T-helper 1 cell treated with Interleukin-12 subunit alpha and Interleukin-12 subunit beta and Interleukin-4 antibody, amounts not matched to agents 30 μg/mL and 1 μg/mL, for 36 hours (primary cell): ENCODE measurements at regions not wholly inside any gene's neighbourhood (a gene's known extent, or its start where the extent isn't known, plus 50 kb on each side); places are given as distances from the start of the nearest gene placed in this dataset.
"Not testable (repeated sequence)": the region's sequence is repeated elsewhere in the genome, so short reads cannot be mapped to it uniquely, and the experiment has no call there.

Experiments used
- H3K27ac Mint-ChIP-seq: one replicate; pipeline ENCODE4 v1.8.0; 2021; ENCODE audit warnings: mild to moderate bottlenecking, mixed read lengths
- H3K27me3 Mint-ChIP-seq: one replicate; pipeline ENCODE4 v1.8.0; 2021; ENCODE audit warnings: low read depth, mixed read lengths
- H3K36me3 Mint-ChIP-seq: one replicate; pipeline ENCODE4 v1.8.0; 2021; ENCODE audit warnings: low read depth, mixed read lengths
- H3K4me1 Mint-ChIP-seq: one replicate; pipeline ENCODE4 v1.8.0; 2021; ENCODE audit warnings: low read depth, mixed read lengths
- H3K4me3 Mint-ChIP-seq: one replicate; pipeline ENCODE4 v1.8.0; 2021; ENCODE audit warnings: mild to moderate bottlenecking, moderate library complexity, mixed read lengths
- H3K9me3 Mint-ChIP-seq: one replicate; pipeline ENCODE4 v1.8.0; 2021; ENCODE audit warnings: mixed read lengths

- Mint-ChIP-seq H3K4me1 (no peaks in the 10 kb centered on the region), H3K27me3 (no peaks in the 10 kb centered on the region), H3K36me3 (no peaks in the 10 kb centered on the region), H3K27ac (no peak overlapping the region), H3K4me3 (no peak overlapping the region), H3K9me3 (no peaks in the 10 kb centered on the region)
Measured at GRCh38 chr2:194526121-194526520, 1130.9 kb upstream of the SLC39A10 start.

- H3K4me1 Mint-ChIP-seq = no peaks in the 10 kb centered on the region
- H3K36me3 Mint-ChIP-seq = no peaks in the 10 kb centered on the region
- no peaks in the 10 kb centered on the region for H3K9me3 Mint-ChIP-seq
- no peaks in the 10 kb centered on the region for H3K27me3 Mint-ChIP-seq
- H3K27ac Mint-ChIP-seq = no peak overlapping the region
- H3K4me3 Mint-ChIP-seq = no peak overlapping the region
Measured at GRCh38 chr2:194514281-194514680, 1142.7 kb upstream of the SLC39A10 start.

GRCh38 chr2:194511070-194511469, 1146.0 kb upstream of the SLC39A10 start:
- H3K36me3 Mint-ChIP-seq = not testable (repeated sequence)

GRCh38 chr2:194504876-194505275, 1152.2 kb upstream of the SLC39A10 start:
- H3K36me3 Mint-ChIP-seq, H3K9me3 Mint-ChIP-seq, H3K4me1 Mint-ChIP-seq, H3K27ac Mint-ChIP-seq, H3K4me3 Mint-ChIP-seq, H3K27me3 Mint-ChIP-seq: not testable (repeated sequence)

More at GRCh38 chr2:194511070-194511469, 1146.0 kb upstream of the SLC39A10 start:
- H3K4me3 Mint-ChIP-seq, H3K4me1 Mint-ChIP-seq, H3K27ac Mint-ChIP-seq, H3K9me3 Mint-ChIP-seq, H3K27me3 Mint-ChIP-seq: not testable (repeated sequence)

- no peak overlapping the region for H3K4me3 Mint-ChIP-seq
- no peaks in the 10 kb centered on the region for H3K36me3 Mint-ChIP-seq
- no peaks in the 10 kb centered on the region for H3K27me3 Mint-ChIP-seq
- H3K4me1 Mint-ChIP-seq = no peaks in the 10 kb centered on the region
- no peak overlapping the region for H3K27ac Mint-ChIP-seq
- no peaks in the 10 kb centered on the region for H3K9me3 Mint-ChIP-seq
Measured at GRCh38 chr2:194495046-194495445, 1162.0 kb upstream of the SLC39A10 start.

GRCh38 chr2:194494401-194494800, 1162.6 kb upstream of the SLC39A10 start:
- Mint-ChIP-seq H3K27ac (no peak overlapping the region), H3K9me3 (no peaks in the 10 kb centered on the region), H3K4me3 (no peak overlapping the region), H3K27me3 (no peaks in the 10 kb centered on the region), H3K36me3 (no peaks in the 10 kb centered on the region), H3K4me1 (no peaks in the 10 kb centered on the region)

GRCh38 chr2:194491409-194492115, 1165.5 kb upstream of the SLC39A10 start:
- H3K4me3 Mint-ChIP-seq = no peak overlapping the region
- H3K4me1 Mint-ChIP-seq = no peaks in the 10 kb centered on the region
- H3K27ac Mint-ChIP-seq = no peak overlapping the region
- H3K36me3 Mint-ChIP-seq = no peaks in the 10 kb centered on the region
- no peaks in the 10 kb centered on the region for H3K27me3 Mint-ChIP-seq
- H3K9me3 Mint-ChIP-seq = no peaks in the 10 kb centered on the region

GRCh38 chr2:194486326-194486725, 1170.7 kb upstream of the SLC39A10 start:
- Mint-ChIP-seq H3K36me3 (no peaks in the 10 kb centered on the region), H3K27me3 (no peaks in the 10 kb centered on the region), H3K27ac (no peak overlapping the region), H3K4me3 (no peak overlapping the region), H3K9me3 (no peaks in the 10 kb centered on the region), H3K4me1 (no peaks in the 10 kb centered on the region)

- Mint-ChIP-seq H3K4me1 (no peaks in the 10 kb centered on the region), H3K27me3 (no peaks in the 10 kb centered on the region), H3K9me3 (no peaks in the 10 kb centered on the region), H3K36me3 (no peaks in the 10 kb centered on the region), H3K4me3 (no peak overlapping the region), H3K27ac (no peak overlapping the region)
Measured at GRCh38 chr2:194483041-194483440, 1174.0 kb upstream of the SLC39A10 start.

GRCh38 chr2:194465641-194466040, 1191.4 kb upstream of the SLC39A10 start:
- Mint-ChIP-seq H3K36me3 (no peaks in the 10 kb centered on the region), H3K4me1 (no peaks in the 10 kb centered on the region), H3K9me3 (no peaks in the 10 kb centered on the region), H3K27me3 (no peaks in the 10 kb centered on the region), H3K27ac (no peak overlapping the region), H3K4me3 (no peak overlapping the region)

GRCh38 chr2:194464964-194465638, 1191.9 kb upstream of the SLC39A10 start:
- Mint-ChIP-seq H3K27ac (no peak overlapping the region), H3K4me3 (no peak overlapping the region), H3K27me3 (no peaks in the 10 kb centered on the region), H3K9me3 (no peaks in the 10 kb centered on the region), H3K4me1 (no peaks in the 10 kb centered on the region), H3K36me3 (no peaks in the 10 kb centered on the region)

GRCh38 chr2:194462883-194463282, 1194.1 kb upstream of the SLC39A10 start:
- H3K27ac Mint-ChIP-seq, H3K9me3 Mint-ChIP-seq, H3K36me3 Mint-ChIP-seq, H3K4me1 Mint-ChIP-seq, H3K4me3 Mint-ChIP-seq, H3K27me3 Mint-ChIP-seq: not testable (repeated sequence)

DNA sequence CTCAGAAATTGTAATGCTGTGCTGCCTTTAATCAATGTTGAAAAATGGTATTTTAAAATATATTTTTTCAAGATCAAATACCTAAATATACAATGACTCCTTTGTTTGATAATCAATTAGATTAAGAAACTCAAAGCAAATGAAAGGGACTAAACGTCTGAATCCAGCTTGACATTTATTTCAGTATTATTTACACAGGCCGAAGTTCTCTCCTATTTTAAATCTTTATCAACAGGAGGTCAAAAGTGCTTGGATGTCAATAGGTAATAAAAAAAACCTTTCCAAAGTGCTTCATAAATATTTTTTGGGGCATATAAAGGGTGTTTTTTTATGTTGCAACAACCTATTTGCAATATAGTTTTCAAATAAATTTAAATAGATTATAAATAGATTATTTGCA, 1201.7 kb upstream of the SLC39A10 start:
- Mint-ChIP-seq H3K4me3 (no peak overlapping the region), H3K4me1 (no peaks in the 10 kb centered on the region), H3K9me3 (no peaks in the 10 kb centered on the region), H3K27me3 (no peaks in the 10 kb centered on the region), H3K27ac (no peak overlapping the region), H3K36me3 (no peaks in the 10 kb centered on the region)

DNA sequence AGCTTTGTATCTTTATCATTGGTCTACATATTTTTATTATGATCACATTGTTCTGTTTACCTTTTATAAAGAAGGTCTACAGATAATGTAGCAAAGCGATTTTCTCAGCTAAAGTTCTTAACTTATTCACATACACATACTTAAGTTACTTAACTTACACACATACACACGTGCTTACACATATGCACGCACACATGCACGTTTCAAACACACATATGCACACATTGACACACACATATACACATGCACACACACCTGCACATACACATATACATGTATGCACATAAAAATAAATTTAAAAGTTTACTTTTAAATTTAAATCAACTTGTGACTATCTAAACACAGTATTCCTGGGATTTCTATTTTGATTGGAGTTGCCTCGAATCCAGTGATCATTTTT, 1204.5 kb upstream of the SLC39A10 start:
- Mint-ChIP-seq H3K4me1 (no peaks in the 10 kb centered on the region), H3K27ac (no peak overlapping the region), H3K4me3 (no peak overlapping the region), H3K36me3 (no peaks in the 10 kb centered on the region), H3K27me3 (no peaks in the 10 kb centered on the region), H3K9me3 (no peaks in the 10 kb centered on the region)

DNA sequence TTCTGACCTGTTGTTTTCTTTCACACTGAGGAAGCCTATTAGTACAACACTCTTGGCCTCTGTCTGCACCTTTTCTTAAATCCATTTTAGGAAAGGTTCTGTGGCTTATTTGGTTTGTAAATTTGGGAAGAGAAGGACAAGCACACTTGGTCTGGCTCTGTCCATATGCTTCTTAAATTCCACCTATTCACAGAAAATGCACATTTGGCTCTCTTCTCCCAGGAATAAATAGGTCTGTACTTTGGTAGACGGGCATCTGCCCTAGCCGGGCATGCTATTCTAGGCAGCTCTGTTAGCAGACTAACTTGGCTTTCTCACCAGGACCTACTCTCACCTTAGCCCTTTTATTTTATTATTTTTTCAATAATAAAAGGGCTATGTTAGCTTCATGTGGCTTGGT, 1211.8 kb upstream of the SLC39A10 start:
- Mint-ChIP-seq H3K4me1 (no peaks in the 10 kb centered on the region), H3K27ac (no peak overlapping the region), H3K36me3 (no peaks in the 10 kb centered on the region), H3K9me3 (peaks cover 10% of the 10 kb centered on the region), H3K27me3 (no peaks in the 10 kb centered on the region), H3K4me3 (no peak overlapping the region)
